CD4-positive, alpha-beta T cell treated with Interferon alpha-2 for 1 hour (primary cell): ENCODE measurements at regions not wholly inside any gene's neighbourhood (a gene's known extent, or its start where the extent isn't known, plus 50 kb on each side); places are given as distances from the start of the nearest gene placed in this dataset.
"Not testable (repeated sequence)": the region's sequence is repeated elsewhere in the genome, so short reads cannot be mapped to it uniquely, and the experiment has no call there.

ENCODE experiments used
- DNase-seq, 2 donors: peaks; one replicate each; pipeline ENCODE4 v3.0.0-alpha.2; 2020 to 2022

DNA sequence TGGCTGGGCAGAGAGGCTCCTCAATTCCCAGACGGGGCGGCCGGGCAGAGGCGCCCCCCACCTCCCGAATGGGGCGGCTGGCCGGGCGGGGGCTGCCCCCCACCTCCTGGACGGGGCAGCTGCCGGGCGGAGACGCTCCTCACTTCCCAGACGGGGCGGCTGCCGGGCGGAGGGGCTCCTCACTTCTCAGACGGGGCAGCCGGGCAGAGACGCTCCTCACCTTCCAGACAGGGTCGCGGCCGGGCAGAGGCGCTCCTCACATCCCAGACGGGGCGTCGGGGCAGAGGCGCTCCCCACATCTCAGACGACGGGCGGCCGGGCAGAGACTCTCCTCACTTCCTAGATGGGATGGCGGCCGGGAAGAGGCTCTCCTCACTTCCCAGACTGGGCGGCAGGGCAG is 214.1 kb downstream of the SOX2 start:
- not testable (repeated sequence) for DNase-seq

DNA sequence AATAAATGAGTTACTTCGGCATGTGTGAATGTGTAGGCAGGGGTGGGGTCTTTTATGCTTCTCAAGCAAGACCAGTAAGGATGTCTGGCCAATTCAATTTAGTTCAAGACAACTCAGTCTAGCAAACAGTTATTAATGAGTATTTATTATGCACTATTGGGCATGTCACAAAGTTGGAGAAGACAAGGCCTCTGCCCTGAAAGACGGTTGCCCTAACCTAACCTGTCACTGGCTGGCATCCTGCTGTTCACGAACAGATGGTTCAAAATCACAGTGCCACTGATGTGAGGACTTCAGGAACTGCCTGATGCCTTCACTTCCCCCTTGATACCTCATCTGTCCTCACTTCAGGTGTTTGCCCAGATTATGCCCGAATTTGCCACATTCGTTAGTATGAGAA is 217.8 kb downstream of the SOX2 start:
- DNase-seq: no peak

DNA sequence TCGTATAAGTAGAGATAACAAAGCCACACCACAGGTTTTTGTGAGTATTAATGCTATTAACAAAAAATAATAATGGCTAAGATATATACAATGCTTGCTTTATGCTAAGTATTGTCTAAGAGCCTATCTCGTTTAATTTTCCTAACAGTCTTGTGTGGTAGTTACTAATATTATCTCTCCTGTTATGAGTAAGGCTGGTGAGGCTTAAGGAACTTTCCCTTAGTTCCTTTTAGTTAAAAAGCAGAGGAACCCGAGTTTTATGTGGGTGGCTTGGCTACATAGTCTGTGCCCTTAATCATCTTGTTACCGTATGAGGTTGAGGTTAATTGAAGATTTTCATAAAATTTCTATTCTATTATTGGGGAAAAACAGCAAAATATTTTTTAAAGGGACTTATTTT is 218.4 kb downstream of the SOX2 start:
- DNase-seq: no peak

DNA sequence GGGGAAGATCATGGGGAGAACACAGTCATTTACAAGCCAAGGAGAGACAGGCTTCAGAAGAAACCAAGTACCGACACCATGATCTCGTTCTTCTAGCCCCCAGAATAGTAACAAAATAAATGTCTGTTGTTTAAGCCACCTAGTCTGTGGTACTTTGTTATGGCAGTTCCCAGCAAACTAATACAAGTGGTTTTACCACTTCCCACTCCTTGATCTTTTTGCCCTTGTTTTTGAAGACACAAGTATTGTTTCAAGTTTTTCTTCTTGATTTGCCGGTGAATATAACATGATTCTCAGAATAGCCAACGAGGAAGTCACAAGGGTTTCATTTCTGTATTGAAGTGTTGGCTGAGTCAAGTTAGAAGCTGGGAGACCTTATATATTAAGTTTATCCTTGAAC is 220.3 kb downstream of the SOX2 start:
- no peak for DNase-seq

DNA sequence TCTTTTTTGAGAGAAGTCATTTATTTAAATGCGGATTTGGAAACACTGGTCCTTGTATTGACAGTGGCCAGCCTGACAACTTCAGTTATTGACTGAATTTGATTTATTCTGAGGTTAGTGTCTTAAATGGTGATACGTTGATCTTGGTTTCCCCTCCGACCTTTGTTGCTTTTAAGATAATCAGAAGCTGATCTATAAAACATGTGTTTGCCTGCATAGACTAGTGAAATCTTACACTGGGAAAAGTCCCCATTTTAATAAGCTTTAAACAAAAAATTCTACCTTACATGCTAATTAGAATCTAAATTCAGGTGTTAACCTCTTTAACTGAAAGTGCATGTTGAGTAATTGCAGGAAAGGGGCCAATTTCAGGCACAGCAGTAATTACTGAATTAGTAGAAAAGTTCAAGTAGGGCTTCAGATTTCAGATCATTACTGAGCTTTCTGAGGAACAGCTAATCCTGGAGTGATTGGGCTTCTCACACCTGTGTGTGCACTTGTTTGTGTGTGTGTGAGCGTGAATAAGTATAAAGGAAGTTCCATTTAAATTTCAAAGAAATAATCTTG is 221.4 kb downstream of the SOX2 start:
- no peak for DNase-seq

DNA sequence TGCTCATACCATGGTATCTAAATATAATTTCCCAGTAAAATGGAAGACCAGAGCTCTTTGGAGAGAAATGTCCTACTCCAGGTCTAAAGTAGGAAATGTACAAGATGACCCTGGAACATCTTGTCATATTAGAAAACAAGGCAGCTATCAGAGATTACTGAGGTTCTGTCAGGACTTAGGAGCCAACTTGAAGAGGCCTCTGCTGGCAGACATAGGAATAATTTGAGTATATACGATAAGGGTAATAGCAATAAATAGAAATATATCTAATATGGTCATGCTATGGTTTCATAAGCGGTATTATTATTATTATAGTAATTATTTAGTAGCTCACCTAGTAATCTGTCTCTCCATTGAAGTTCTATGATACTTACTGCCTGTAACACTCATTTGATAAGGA is 224.2 kb downstream of the SOX2 start:
- DNase-seq: no peak

DNA sequence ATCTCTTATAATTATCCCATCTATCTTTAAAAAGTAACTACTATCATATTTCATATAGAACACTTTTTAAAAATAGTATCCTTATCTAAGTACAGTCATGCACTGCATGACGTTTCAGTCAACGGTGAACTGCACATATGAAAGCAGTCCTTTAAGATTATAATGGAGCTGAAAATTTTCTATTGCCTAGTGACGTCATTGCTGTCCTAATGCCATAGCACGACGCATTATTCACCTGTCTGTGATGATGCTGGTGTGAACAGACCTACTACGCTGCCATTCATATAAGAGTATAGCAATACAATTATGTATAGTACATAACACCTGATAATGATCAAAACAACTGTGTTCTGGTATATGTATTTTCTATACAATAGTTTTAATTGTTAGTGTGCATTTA is 225.0 kb downstream of the SOX2 start:
- no peak for DNase-seq

DNA sequence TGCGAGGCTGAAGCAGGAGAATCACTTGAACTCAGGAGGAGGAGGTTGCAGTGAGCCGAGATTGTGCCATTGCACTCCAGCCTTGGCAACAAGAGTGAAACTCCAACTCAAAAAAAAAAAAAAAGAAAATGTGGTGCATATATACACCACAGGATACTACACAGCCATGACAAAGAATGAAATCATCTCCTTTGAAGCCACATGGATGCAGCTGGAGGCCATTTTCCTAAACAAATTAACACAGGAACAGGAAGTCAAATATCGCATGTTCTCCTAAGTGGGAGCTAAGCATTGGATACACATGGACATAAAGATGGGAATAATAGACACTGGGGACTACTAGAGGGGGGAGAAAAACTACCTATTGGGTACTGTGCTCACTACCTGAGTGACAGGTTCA is 226.9 kb downstream of the SOX2 start:
- not testable (repeated sequence) for DNase-seq

DNA sequence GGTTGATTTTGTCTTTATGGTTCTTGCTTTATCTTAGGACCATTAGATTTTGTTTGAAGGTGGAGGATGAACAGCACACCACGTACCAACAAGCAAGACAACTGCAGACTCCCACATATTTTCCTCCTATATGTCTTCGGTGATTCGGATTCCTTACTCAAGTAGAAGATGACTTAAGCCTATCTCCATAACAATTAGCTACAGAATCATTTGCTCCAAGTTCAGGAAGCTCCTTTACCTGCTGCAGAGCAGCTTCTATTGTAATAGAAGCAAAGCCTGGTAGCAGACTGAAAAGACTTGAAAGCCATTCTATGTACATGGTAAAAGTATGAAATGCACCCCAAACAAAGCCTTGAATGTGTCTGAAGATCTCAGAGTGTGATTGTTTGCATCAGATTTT is 229.0 kb downstream of the SOX2 start:
- no peak for DNase-seq

DNA sequence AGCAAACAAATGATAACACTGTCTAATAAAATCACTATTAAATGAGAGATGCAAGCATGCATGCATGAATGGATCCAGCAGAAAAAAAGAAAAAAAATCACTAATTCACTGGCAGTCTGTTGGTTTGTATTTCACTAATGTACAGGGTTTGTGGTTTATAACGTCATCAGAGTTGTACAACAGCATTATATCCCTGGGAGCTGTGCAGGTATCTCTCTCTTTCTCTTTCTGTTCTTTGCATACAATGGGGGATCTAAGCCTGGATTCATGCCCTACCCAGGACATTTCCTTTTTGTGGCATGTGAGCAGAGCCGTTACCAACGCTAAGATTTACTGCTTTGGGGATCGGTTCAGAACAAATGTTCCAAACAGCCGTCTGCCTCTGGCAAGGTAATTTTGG is 229.5 kb downstream of the SOX2 start:
- DNase-seq: no peak

DNA sequence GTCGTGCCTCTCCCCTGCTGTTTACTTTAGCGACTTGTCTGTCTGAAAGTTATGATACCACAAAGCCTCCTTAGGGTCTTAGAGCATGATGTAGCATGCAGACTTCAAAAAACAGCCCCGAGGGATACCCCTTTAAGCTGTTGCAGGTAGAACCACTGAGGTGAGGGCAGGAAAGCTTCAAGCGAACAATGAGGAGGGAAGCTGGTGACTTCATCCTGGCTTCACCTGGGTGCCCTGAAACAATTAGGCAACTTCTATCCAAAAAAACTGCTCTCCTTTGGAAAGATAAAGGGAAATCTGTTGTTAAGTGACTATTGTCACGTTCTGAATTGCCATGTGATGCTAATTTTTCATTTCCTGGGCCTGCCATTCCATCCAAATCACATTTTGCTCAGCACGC is 231.6 kb downstream of the SOX2 start:
- no peak for DNase-seq

DNA sequence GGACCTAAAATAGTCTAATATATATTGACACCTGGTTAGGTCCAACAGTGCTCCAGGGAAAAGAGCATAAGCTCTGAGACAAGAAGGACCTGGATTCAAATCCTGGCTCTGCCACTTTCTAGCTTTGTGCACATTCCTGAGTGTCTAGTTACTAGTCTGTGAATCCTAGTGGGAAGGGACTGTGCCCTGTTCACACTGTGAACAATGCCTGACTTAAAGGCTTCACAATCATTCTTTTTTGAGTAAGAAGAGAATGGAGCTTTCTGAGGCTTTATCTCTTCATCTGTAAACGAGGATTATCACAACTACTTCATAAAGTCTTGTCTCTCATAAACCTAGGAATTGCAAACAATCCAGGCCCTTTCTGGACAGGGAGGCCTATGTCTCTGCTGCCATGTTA is 235.9 kb downstream of the SOX2 start:
- no peak for DNase-seq

DNA sequence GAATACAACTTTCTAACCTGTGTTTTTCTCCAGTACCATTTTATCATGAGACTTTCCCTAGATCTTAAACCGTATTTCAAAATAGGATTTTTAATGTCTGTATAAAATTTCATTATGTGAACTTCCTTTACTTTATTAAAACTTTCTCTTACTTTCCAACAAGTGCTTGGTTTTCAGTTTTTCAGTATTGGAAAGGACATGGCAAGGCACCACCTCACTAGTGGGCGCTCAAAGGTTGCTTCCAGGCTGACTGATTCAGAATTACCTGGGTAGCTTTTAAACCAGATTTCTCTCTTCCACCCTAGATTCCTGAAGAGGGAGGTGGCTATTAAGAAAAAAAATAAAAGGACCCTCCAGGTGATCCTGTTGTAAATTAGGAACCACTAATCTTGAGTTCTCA is 236.6 kb downstream of the SOX2 start:
- no peak for DNase-seq

DNA sequence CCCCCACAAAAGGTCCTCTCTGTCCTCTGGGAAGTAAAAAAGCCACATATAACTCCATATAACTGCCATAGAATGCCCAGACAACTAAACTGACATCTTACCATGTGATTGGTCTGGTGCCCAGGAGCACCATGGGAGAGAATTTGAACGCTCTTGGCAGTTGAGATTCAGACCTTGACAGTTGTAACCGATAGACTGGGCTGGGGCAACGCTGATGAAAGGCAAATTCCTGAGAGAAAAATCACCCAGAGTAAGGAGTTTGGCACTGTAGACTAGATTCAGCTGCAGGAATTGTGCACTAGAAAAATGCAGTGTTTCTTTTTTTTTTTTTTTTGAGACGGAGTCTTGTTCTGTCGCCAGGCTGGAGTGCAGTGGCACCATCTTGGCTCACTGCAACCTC is 240.5 kb downstream of the SOX2 start:
- DNase-seq: no peak

DNA sequence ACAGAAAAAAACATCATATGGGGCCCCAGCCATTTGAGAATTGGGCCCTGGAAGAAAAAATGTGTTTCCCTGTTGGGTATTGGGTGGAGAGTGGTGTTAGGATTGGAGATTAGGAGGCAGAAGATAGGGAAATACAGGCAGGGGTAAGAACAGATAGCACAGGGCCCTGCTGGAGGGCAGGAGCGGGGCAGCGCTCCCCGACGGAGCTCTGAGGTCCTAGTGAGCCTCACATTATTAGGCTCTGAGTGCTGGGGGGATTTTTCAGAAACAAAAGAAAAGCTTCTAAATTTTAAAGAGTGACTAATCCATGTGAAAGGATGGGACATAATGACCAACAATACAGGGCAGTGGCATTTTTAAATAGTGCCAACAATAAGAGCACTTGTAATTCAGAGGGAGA is 241.2 kb downstream of the SOX2 start:
- DNase-seq: no peak

DNA sequence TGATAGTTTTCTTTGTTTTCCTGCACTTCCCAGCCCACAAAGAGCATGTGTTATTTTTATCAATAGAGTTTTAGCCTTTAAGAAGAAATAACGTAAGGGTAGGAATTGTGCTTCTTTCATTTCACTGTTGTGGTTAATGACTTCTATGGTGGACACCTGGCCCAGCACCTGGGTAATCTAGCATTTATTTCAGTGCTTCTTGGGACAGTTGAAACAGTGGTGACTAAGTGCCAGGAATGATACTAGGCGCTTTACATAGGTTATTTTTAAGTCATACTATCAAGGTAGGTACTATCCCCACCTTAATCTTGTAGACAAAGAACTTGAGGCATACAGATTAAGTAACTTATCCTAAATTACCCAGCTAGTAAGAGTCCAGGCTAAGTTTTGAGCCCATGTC is 243.8 kb downstream of the SOX2 start:
- DNase-seq: no peak

DNA sequence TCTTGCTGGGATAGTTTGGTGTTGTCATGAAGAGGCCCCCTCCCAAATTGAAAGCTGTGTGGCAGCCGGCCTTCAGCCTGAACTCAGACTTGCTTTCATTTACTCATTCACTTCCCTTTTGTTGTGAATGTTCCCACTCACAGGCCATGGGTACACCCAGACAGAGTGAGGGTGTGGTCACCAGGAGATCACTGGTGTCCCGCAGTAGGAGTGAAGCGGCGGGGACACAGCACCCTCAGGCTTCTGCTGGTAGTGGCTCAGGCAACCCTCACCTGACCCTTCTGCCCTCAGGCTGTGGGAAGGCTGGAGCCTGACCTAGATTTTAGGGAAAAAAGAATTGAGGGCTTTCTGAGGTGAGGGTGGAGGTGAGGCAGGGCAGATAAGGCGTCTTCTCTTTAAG is 244.4 kb downstream of the SOX2 start:
- DNase-seq: no peak

DNA sequence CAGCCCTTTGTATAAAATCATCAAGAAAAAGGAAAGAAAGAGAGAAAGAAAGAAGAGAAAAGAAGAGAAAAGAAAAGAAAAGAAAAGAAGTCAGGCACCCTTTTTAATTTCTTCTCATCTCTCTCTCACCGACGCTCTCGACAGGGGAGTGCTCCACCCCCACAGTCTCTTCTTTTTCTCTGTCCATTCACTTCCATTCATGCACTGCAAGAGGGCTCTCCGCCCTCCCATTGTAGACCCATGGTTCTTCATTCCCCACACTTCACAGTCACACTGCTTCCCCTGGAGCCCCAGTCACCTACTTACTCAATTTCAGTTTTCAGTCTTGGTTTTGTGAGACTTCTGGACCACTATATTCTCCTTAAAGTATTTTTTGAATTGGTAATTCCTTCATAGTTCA is 254.7 kb downstream of the SOX2 start:
- no peak for DNase-seq

DNA sequence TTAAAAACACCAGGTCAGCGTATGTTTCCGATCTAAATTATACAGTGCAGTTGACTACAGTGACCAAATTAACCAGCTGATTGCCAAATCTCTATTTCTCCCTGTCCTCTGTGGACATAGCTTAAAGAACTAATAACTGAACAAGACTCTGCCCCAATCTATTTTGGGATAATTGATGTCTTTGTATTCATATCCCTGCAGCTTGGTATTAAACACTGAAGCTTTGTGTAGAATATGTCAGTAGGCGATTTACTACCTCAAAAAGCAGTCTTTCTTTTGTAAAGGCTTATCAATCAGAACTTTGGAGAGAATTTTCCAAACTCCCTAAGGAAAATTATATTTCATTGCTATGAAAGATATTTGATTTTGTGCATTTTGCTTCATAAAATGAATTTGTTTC is 258.2 kb downstream of the SOX2 start:
- DNase-seq: no peak

DNA sequence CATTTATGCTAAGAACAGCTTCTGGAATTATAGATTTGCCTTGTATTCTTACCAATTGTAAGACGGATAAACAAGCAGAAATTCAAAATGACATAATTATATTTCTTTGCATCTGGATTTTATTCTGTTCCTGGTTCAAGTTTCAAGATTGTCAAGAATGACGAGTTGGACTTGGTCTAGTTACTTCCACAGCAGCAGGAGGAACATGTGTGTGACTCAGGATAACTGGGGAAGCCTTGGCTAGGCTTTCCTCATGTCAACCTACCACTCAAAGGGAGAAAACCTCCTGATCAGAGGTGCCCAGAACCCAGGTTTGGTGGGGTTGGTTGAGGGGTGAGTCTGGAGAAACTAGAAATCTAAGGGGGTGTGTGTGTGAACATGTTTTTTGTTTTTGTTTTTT is 259.7 kb downstream of the SOX2 start:
- DNase-seq: no peak

DNA sequence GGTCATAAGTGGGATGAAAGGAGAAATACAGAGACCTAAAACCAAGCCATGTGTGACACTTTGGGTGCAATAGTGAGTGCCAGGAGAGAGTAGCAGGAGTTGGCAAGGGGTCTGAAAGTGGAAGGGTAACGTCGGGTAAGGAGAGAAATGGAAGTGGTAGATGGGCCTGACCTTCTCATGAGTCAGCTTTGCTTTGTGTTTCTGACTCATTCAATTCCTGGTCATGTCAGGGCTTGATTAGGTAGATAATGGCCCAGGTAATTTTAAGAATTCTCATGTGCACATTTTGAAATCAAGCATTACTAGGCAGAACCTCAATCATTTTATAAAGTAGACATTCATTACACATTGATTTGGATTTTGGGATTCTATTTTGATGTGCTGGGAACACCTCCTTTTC is 262.5 kb downstream of the SOX2 start:
- no peak for DNase-seq

DNA sequence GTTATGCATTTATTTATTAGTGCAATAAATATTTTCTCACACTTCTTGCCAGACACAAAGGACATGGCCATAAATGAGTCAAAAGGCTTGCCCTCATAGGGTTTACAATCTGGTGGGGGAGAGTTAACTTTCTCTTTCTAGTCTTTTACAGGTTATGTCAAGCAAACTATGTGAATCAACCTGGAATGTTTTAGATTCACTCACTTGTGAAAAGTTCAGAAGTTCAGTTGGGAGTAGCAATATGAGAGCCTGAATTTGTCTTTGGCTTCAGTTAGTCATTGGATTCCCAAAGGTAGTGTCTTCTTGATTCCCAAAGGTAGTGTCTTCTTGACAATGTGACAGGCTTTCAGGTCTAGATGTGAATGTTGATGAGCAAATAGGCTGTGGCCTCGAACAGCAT is 264.8 kb downstream of the SOX2 start:
- no peak for DNase-seq

DNA sequence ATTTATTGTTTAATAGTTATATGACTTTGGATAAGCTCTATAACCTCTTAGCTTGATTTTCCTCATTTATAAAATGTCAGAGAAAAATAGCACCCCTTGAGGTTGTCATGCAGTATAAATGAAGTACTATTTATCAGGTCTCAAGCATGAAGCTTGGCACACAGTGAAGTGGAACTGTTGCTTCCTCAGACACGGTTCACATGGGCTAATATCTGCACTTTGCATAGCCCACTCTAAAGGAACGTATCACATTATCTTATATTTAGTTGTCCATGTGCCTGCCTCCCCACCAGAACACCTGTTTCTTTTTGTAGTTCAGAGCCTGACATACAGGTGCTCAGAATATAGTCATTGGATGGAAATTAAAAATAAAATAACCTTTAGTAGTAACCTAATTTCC is 273.7 kb downstream of the SOX2 start:
- DNase-seq: no peak

DNA sequence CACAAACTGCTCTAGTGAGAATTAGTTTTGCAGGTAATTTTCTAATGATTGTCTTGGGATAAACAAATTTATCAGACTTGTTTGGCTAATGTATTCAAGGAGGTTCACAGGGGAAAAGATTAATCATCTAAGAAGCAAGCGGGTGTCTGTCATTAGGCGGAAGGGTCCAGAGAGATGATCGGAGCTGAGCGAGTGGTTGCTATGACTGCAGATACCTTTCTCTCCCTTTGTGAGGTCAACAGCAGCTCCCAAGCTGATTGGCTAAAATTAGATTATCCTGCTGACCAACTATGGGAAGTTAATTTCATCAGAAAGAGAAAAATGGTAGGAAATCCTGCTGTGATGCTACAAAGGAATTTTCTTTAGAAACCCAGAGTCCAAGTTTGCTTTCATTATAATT is 276.0 kb downstream of the SOX2 start:
- DNase-seq: no peak

DNA sequence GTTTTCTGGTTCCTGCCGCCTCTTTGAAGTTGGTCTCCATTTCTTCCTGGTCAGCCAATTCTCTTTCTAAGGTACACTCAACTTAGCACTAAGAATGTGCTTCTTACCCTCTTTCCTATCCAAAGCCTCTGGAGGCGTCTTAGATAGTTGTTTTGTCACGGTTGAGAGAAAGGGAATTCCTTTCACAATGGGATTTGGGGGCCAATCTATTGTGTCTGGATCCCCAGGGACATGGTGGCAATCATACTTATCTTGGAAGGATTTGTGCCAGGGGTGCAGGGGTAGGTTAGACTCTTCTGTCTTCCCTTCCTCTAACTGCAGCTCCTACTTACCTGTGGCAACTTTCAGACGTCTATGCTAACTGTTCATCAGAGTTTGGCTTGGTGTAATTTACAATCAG is 287.1 kb downstream of the SOX2 start:
- no peak for DNase-seq

DNA sequence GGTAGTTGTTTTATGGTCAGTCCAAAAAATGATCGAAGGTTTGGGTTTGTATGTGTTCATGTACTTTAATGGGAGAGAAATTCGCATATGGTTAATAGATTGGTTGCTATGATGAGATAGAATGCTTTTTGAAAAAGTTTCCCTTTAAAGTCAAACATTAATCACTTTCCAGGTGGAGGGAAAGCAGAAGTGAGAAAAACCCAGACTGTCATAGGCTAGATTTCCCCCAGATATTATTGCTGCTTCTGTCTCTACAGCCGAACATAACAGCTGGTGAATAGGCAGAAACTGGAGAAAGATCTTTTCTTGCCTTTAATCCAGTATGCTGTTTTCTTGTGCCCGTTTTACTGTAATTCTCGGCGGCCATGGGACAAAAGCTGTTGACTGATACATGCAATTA is 287.6 kb downstream of the SOX2 start:
- DNase-seq: no peak
